HEK293T (cell line): ENCODE measurements at regions not wholly inside any gene's neighbourhood (a gene's known extent, or its start where the extent isn't known, plus 50 kb on each side); places are given as distances from the start of the nearest gene placed in this dataset.

Experiments
- ELF4 ChIP-seq: fragments of 450-650 bp; IDR thresholded peaks from 2 replicates; pipeline ENCODE4 v1.6.1; 2017; ENCODE audit warnings: antibody characterized with exemption
- FOXK2 ChIP-seq: fragments of 450-650 bp; IDR thresholded peaks from 2 replicates; pipeline ENCODE4 v1.6.1; 2016; ENCODE audit warnings: mild to moderate bottlenecking
- L3MBTL2 ChIP-seq: fragments of 450-650 bp; conservative IDR thresholded peaks from 2 replicates; pipeline ENCODE4 v1.6.1; 2016; ENCODE audit warnings: mild to moderate bottlenecking
- SP1 ChIP-seq: fragments of 450-650 bp; IDR thresholded peaks from 2 replicates; pipeline ENCODE4 v1.6.1; 2017
- ZNF384 ChIP-seq: fragments of 450-650 bp; IDR thresholded peaks from 2 replicates; pipeline ENCODE4 v1.6.1; 2016

DNA sequence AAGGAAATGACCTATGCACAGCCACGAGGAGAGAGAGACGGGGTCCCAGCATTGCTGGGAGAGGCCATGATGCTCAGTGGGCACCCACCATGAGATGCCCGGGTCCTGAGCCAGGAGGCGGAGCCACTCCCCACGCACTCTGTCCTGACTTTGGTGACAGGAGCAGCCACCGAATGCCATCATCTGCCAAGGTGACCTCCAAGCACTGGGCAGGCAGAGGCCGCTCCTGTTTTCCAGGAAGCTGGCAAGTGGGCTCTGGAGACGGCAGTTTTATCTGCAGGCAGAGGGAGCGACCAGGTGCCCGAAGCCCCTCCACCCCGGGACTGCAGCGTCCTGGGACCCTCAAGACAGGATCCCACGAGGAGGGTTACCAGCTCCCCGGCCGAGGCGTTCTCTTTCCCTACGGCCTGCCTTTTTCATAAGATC, 453.9 kb downstream of the BRD1 start:
- TF ChIP-seq SP1, result no peak
- no peak for TF ChIP-seq L3MBTL2
- TF ChIP-seq ZNF384, result no peak
- TF ChIP-seq FOXK2, result no peak
- no peak for TF ChIP-seq ELF4
